ENCODE measurements at regions not wholly inside any gene's neighbourhood (a gene's known extent, or its start where the extent isn't known, plus 50 kb on each side); places are given as distances from the start of the nearest gene placed in this dataset.

- Histone ChIP-seq H3K9me3 (no peaks in the 10 kb centered on the region), H3K4me1 (no peaks in the 10 kb centered on the region), H3K4me3 (no peak overlapping the region), H3K27me3 (ENCODE audit: insufficient read depth in 3 of 3, low read length in 2 of 3) (no peaks in the 10 kb centered on the region), H3K36me3 (ENCODE audit: insufficient read depth in 1 of 2, low read depth in 1 of 2) (no peaks in the 10 kb centered on the region), H3K27ac (no peak overlapping the region)
- intact Hi-C loops (cut with DNase I) = no loop called here
- no peak for TF ChIP-seq CTCF (IDR thresholded peaks at IDR 0.05)
- 74 to 80% (median 78%) methylated on average over 2 of the region's 2 CpGs for WGBS, 3 donors
- DNase-seq (no peak), ATAC-seq (no peak)
Measured at GRCh38 chr7:84823530-84823929, 363.3 kb downstream of the SEMA3D start.

- ATAC-seq (no peak), DNase-seq (no peak)
- TF ChIP-seq CTCF (IDR thresholded peaks at IDR 0.05) = no peak
- H3K27ac ChIP-seq = no peak overlapping the region
- H3K4me1 ChIP-seq = no peaks in the 10 kb centered on the region
- no peaks in the 10 kb centered on the region for H3K9me3 ChIP-seq
- H3K36me3 ChIP-seq (ENCODE audit: insufficient read depth in 1 of 2, low read depth in 1 of 2) = no peaks in the 10 kb centered on the region
- H3K4me3 ChIP-seq = no peak overlapping the region
- intact Hi-C loops (cut with DNase I) = no loop called here
- no peaks in the 10 kb centered on the region for H3K27me3 ChIP-seq (ENCODE audit: insufficient read depth in 3 of 3, low read length in 2 of 3)
- WGBS, 3 donors = 94 to 95% (median 95%) methylated on average over 6 of the region's 6 CpGs
Measured at GRCh38 chr7:84822941-84823510, 363.8 kb downstream of the SEMA3D start.

GRCh38 chr7:84821671-84822534 lies 365.0 kb downstream of the SEMA3D start:
- H3K4me3 ChIP-seq = no peak overlapping the region
- ATAC-seq (no peak), DNase-seq (no peak)
- intact Hi-C loops (cut with DNase I) = no loop called here
- no peak for TF ChIP-seq CTCF (IDR thresholded peaks at IDR 0.05)
- H3K27me3 ChIP-seq (ENCODE audit: insufficient read depth in 3 of 3, low read length in 2 of 3) = no peaks in the 10 kb centered on the region
- WGBS, 3 donors = 94 to 100% (median 99%) methylated on average over 3 of the region's 3 CpGs
- no peaks in the 10 kb centered on the region for H3K36me3 ChIP-seq (ENCODE audit: insufficient read depth in 1 of 2, low read depth in 1 of 2)
- H3K9me3 ChIP-seq = no peaks in the 10 kb centered on the region
- H3K4me1 ChIP-seq = no peaks in the 10 kb centered on the region
- H3K27ac ChIP-seq = no peak overlapping the region

GRCh38 chr7:84820481-84820880 lies 366.4 kb downstream of the SEMA3D start:
- no peaks in the 10 kb centered on the region for H3K36me3 ChIP-seq (ENCODE audit: insufficient read depth in 1 of 2, low read depth in 1 of 2)
- H3K27me3 ChIP-seq (ENCODE audit: insufficient read depth in 3 of 3, low read length in 2 of 3) = no peaks in the 10 kb centered on the region
- no peak for TF ChIP-seq CTCF (IDR thresholded peaks at IDR 0.05)
- intact Hi-C loops (cut with DNase I) = no loop called here
- no peaks in the 10 kb centered on the region for H3K4me1 ChIP-seq
- DNase-seq (no peak), ATAC-seq (no peak)
- no peak overlapping the region for H3K27ac ChIP-seq
- no peak overlapping the region for H3K4me3 ChIP-seq
- 34 to 45% (median 41%) methylated on average over 2 of the region's 2 CpGs for WGBS, 3 donors
- H3K9me3 ChIP-seq = no peaks in the 10 kb centered on the region
